GM19240 (cell line): ENCODE measurements at regions not wholly inside any gene's neighbourhood (a gene's known extent, or its start where the extent isn't known, plus 50 kb on each side); places are given as distances from the start of the nearest gene placed in this dataset.
"Not testable (repeated sequence)": the region's sequence is repeated elsewhere in the genome, so short reads cannot be mapped to it uniquely, and the experiment has no call there.

Source experiments
- DNase-seq: peaks from one replicate; pipeline ENCODE4 v3.0.0; 2011; ENCODE audit warnings: low spot score; ENCODE audit not compliant: insufficient read length

DNA sequence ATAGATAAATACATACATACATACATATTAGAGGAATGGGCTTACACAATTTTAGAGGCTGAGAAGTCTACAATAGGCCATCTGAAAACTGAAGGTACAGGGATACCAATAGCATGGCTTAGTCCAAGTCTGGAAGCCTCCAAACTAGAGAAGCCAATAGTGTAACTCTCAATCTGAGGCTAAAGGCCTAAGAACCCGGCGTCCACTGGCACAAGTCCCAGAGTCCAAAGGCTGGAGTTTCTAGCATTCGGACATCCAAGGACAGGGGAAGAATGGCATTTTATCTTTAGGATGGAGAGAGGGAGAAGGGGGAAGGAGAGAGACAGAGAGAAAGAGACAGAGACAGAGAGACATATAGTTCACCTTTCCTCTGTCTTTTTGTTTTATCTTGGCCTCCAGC lies 63.7 kb upstream of the SYT4 start:
- no peak for DNase-seq

DNA sequence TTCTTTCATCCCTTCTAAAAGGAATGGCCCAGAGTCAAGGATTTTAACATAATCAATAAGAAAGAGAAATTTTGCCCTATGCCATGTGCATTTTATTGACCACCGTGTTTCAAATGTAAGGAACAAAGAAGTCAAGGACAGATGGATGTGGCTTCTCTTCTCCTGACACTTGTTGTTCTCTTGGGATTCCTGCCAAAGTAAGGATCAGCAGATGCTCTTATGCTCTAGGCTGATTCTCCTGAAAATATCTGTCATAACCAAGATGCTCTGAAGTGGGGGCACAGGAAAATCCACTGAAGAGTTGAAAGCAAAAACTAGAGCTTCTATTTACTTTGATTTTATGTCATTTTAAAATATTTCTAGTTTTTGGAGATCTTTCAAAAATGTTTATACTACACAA lies 72.9 kb upstream of the SYT4 start:
- DNase-seq: no peak

DNA sequence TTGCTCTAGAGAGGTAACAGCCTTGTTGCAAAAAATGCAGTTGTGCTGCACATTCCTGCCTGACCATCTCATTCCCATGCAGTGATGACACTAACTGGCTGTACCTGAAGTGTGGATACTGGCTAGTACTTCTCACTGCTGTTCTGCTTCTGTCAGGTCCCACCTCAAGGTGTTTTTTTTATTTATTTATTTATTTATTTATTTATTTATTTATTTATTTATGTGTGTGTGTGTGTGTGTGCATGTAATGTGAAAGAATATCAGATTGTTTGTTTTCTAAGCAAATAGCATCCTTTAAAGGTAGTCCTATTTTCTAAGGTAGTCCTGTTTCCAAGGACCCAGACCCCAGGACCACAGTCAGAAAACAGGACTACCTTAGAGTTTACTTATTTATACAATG lies 87.2 kb upstream of the SYT4 start:
- no peak for DNase-seq

DNA sequence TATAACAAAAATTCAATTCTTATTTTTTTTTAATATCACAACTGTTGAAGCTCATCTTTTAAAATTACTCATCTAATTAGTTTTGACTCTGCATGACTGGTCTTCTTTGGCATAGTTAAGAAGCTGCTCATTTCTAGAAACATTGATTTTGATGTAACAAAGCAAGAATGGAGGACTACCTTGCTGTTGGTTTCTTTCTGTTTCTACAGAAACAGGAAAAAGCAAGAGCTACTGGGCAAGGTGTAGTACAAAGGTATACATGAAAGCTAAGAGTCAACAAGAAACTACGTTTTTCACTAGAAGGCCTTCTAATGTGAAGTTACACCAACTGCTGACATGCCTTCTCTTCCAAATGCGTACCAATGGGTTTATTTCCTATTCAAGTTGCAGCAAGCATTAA lies 90.6 kb upstream of the SYT4 start:
- no peak for DNase-seq

DNA sequence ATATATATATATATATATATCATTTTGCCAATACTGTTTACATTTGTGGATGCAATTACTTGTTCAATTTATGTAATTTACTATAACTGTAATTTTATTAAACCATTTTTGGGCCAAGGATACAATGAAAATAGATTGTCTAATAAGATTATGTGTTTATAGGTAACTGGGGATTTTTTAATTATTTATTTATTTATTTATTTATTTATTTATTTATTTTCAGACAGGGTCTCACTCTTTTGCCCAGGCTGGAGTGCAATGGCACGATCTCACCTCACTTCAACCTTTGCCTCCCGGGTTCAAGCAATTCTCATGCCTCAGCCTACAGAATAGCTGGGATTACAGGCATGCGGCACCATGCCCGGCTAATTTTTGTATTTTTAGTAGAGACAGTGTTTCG lies 92.0 kb upstream of the SYT4 start:
- not testable (repeated sequence) for DNase-seq

DNA sequence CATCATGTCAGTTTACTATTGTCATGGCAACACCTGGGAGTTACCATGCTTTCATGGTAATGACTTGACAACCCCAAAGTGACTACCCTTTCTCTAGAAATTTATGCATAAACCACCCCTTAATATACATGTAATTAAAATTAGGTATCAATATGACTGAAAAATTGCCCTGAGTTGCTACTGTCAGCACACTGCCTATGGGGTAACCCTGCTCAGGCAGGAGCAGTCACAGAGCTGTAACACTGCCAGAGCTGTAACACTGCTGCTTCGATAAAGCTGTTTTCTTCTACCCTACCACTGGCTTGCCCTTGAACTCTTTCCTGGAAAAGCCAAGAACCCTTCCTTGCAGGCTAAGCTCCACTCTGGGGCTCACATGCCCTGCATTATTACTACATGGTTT lies 95.5 kb upstream of the SYT4 start:
- no peak for DNase-seq

DNA sequence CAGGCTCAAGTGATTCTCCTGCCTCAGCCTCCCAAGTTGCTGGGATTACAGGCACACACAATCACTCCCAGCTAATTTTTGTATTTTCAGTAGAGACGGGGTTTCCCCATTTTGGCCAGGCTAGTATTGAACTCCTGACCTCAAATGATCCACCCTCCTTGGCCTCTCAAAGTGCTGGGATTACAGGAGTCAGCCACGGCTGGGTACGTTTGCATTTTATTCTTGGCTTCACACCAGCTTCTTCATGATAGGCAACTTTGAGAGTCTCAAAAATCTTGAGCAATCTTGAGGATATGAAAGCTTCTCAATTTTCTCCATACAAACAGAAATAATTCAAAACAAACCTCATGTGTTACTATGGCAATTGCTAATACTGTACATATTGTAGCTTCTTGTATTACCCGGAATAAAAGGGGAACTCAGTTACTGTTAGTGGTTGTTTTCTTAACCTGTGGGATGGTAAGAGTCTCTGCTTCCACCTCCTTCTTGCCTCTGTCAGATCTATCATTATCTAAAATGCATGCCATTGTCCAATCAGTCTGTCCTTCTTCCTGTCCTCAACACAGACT lies 102.9 kb upstream of the SYT4 start:
- DNase-seq: no peak

DNA sequence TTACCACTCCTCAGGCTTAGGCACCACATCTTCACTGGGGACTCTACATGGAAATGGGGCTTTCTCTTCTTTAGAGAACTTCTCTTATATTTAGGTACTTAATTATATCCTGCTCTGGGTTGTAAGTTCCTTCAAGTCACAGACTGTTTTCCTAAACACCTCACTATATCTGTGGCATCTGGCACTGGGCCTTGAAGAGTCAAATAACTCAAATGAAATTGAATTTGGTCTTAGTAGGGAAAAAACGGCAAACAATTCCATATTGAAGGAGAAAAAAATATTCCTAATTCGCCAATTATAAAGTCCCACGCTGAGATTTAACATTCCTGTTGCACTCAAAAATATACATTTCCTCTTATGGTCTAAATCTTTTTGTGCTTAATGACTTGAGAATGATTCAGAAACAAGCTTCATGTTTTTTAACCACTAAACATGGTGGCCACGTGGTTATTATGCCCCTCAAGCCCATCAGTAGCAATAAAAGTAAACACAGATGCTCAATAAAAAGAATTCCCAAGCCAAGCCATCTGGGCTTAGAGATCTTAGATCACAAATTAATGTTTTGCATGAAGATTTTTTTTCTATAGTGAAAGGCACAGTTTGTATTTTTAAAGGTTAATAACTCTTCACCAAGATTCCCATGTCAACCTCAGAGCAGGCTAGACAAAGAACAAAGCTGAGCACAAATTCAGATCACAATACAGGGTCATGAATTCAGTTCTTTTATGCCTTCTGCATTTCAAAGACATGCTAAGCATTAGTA lies 105.5 kb upstream of the SYT4 start:
- no peak for DNase-seq

DNA sequence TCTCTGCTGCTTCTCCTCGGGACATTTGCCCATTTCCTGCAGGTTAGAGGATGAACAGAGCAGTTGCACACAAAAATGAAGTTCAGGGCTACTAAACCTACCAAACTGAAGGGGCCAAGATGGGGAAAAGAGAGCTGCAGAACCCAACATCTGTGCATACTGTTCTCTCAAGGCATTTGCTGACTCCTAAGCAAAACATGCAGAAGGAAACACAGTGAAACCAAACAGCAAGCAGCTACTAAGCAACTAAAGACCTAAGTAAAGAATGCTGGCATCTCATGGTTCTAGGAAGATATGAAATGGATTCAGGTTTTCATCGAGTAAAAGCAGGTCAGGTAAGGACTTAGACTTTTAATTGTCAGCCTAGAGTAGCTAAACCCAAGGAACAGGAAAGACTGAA lies 111.9 kb upstream of the SYT4 start:
- DNase-seq: no peak

DNA sequence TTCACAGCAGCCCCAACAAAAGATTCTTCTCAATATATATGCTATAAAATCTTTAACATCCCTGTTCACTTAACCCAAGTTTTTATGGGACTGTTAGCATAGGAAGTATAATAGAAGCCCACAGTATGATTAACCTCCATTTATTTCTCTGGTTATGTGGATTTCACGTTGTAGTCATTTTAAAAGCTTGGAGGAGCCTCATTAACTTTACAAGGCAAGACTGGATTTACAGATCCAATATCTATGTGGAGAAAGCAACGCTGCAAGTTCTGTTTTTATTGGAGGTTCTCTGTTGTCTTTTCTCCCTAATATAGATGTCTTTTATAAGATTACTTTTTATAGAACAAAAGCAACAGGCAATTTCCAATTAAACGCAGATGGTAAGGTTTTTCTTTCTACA lies 114.9 kb upstream of the SYT4 start:
- no peak for DNase-seq

DNA sequence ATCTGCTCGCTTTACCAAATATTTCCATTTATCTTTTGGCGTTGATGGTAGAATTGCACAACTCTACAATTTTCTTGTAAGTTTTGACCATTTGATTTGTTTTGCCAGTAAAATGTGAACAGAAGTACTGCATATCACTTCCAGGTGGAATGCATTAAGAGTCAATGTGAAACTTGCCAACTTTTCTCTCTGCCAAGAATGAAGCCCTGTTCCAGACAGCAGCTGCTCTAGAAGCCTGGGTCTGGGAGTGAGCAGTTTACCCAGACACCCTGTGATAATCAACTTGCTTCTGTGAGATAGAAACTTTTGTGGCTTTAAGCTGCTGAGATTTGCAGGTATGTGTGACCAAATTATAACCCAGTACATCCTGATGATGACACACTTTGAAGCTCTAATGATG lies 115.9 kb upstream of the SYT4 start:
- no peak for DNase-seq

DNA sequence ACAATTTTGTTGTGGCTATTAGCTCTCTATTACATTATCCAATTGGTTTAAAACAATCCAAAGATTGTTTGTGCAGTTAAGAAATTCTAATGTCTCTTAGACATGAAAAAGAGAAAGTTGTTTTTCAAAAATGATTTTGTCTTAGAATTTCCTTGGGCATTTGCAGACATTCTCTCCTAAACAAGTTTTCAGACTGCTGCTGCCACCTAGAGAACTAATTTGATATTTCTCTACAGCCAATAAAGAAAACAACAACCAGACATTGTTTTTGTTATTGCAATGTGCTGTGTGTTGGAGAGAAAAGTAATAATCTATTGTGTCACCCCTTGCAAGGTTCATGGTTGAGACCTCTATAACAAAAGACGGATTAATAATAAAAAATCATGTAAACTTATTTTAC lies 119.0 kb upstream of the SYT4 start:
- no peak for DNase-seq

DNA sequence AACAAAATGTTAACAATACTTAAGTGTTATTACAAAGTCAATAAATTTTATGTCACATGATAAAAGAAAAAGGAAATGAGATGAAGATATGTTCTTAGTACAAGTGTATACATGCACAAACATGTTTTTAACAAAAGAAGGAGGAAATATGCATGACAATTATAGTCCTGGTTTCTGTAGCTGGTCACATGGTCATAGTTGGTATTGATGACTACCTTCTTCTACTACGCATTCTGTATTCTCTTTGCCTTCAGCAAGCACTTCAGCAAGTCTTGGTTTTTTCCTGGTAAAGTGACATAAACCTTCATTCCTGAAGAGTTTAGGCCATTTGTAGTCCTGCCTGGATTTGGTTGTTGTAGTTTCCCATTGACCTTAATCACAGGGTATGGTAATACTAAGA lies 121.3 kb upstream of the SYT4 start:
- no peak for DNase-seq

DNA sequence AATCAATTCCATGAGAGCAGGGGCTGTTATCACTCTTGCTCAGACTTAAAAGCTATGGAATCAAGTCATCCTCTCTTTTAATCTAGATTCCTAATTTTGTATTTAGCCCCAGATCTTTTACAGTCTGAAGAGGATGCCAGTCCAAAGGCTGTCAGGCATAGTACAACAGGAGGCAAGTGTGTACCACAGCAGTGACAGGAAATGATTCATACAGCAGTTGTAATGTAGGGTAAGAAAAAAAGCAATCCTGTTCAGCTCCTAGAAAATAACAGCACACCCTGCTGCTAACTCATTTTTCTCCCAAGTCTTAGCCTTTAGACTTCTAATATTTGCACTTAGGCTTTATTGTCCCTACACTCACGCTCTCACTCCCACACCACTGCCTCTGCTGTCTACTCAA lies 127.8 kb upstream of the SYT4 start:
- DNase-seq: no peak

DNA sequence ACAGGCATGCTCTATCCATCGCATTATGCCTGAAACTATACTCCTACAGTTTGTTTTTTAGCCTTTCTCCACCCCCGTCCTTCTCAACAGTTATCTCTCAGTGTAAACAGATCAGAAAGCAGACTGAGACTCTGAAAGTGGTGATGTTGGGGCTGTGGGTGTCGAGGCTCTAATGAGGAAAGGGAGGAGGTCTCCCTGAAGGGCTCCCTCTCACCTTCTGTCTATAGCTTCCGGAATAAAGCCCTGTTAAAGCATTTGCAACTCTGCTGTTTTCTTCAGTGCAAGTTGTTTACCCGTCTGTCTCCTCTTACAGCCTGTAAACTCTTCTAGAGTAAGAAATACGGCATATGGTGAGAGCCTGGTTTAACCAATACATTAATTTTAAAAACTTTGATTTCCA lies 136.7 kb upstream of the SYT4 start:
- DNase-seq: no peak

DNA sequence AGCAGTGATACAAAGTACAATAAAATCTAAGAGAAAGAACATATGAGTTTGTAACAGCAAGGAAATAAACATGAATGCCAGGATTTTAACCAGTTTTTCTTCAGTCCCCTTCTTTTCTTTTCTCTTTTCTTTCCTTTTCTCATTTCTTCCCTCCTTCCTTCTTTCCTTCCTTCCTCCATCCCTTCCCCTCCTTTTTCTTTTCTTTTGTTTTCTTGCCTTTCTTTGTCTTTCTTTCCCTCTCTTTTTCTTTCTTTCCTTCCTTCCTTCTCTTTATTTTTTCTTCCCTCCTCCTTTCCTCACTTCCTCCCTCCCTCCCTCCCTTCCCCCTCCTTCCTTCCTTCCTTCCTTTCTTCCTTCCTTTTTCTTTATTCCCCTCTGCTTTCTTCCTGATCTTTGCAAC lies 142.8 kb upstream of the SYT4 start:
- DNase-seq: no peak

DNA sequence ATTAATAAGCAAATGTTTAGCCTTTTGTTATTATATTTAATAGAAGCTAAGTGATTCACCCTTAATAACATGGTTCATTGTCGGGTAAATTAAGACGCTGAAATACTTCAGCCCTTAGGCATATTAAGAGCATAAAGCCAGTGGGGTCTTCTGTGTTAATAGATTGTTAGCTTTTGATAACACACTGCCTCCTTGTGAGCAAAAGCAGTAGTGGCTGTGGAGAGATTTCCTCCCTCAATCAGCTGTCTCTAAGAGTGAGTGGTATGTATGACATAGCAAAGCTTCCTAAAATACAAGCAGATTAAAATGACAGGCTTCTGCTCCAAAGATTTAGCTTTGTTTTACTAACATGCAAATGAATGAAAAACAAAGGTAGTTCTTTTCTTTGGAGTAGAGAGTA lies 143.7 kb upstream of the SYT4 start:
- no peak for DNase-seq

DNA sequence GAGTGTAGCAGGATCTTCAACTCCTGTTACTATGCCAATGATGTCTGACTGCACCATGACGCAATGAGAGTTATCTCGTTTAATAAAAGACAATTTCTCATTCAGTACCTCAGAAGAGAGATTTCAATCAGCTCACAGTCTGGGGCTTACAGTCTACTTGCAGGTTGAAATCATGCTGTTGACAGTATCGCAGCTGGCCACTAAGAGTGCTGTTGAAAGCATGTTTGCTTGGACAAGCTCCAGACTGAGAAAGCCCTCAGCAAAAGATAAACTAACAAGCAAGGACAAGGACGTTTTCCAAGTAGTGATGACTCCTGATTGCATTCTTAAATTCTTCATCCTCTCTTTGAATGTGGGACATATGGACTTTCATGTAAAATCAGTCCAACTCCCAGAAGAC lies 145.2 kb upstream of the SYT4 start:
- DNase-seq: no peak

DNA sequence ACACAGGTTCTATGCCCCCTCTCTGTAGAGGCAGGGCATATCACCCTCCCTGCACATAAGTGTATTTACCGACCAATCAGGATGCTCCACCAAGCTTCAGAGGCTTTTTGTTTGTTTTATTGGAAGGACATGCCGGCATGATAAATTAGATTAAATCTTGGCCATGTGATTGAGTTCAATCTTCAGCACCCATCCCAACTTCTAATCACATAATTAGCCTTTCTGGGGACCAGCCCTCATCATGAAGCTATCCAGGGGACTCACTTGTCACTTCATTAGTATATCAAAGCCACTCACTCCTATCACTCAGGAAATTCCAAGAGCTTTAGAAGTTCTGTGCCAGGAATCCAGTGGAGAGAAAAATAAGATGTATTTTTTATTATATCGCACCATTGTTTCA lies 158.6 kb upstream of the SYT4 start:
- DNase-seq: no peak

DNA sequence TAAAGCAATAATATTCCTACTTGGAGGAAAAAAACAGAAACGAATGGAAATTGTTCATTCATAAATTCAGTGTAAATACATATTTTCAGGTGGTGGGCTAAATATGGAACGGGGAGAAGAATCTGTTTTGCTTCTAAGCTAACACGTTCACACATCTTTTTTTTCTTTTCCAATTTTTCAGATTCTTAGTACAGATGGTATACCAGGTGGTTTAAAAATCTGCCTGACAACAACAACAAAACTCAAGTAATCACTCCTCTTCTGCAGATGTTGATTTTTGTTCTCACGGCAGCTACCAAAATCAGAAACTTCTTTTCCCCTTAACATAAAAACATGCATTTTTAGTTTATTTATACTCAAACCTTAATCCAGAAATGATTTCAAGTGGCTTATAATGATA lies 164.8 kb upstream of the SYT4 start:
- DNase-seq: no peak

DNA sequence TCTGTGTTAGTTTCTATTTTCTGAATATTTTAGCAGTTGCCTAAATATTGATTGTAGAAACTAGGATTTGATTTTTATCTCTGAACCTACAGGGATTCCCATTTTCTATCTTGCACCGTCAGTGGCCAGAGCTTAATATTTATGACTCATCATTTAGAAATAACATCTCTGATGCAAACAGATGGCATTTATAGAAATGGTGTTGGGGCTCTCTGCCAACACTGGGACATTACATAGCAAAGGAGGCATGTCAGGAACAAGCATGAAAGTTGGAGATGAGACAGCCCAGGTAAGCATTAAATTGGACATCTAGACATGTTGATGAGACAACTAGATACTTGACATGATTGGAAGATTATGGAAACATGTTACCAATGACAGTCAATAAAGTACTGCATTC lies 165.3 kb upstream of the SYT4 start:
- no peak for DNase-seq

DNA sequence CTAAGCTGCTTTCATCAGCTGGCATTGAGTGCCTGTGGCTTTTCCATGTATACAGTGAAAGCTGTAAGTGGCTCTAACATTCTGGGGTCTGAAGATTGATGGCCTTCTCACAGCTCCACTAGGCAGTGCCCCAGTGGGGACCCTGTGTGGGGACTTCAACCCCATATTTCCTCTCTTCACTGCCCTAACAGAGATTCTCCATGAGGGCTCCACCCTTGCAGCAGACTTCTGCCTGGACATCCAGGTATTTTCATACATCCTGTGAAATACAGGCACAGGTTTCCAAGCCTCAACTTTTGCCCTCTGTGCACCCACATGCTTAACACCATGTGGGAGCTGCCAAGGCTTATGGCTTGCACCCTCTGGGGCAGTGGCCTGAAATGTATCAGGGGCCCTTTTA lies 188.2 kb upstream of the SYT4 start:
- no peak for DNase-seq

DNA sequence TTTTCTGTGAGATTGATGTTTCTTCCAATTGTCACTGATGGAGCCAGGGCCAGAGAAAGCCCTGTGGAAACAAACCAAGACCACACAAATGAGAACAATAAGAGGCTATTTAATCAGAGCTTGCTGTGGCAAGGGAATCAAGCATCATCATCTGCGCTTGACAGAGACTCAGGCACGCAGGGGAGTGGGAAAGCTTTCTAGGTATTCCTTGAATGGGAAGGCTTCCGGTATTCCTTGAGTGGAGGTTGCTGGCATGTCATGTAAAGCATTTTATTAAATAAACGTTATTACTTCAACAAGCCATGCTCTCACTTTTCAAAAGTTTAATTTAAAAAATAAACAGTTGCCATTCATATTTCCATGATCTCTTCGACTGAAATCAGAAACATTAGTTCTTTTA lies 194.6 kb upstream of the SYT4 start:
- DNase-seq: no peak

DNA sequence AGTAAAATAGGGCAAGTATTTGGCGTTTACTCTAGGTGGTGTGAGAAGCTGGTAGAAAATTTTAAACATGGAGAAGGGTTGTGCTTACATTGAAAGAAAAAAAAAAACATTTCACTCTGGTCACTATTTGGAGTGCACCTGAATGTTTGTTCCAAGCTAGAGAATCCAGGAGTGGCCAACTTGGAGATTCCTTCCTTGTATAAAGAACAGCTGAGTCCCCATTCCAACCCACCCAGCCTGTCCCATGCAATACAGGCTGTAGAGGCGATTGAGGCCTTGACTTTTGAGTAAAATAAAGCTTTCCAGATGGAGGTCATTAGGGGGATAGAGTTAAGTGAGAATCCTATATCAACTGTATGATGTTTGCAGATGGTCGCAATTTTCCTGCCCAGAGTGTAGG lies 203.8 kb upstream of the SYT4 start:
- DNase-seq: no peak
